Mesendoderm (in vitro differentiated cells): ENCODE measurements at regions not wholly inside any gene's neighbourhood (a gene's known extent, or its start where the extent isn't known, plus 50 kb on each side); places are given as distances from the start of the nearest gene placed in this dataset.

Experiments used
- DNase-seq: peaks from one replicate; pipeline ENCODE4 v3.0.0; 2013
- H2AK5ac ChIP-seq: 2 replicates; pipeline ENCODE4 v1.6.1; 2013; ENCODE audit warnings: low read length, inconsistent platforms
- H2BK120ac ChIP-seq: 2 replicates; pipeline ENCODE4 v1.6.1; 2013; ENCODE audit warnings: low read depth, mild to moderate bottlenecking, low read length, moderate library complexity, mixed read lengths
- H2BK15ac ChIP-seq: replicated peaks from 2 replicates; pipeline ENCODE4 v1.6.1; 2013; ENCODE audit warnings: low read depth, mild to moderate bottlenecking, moderate library complexity
- H2BK5ac ChIP-seq: 2 replicates; pipeline ENCODE4 v1.6.1; 2013; ENCODE audit warnings: low read length, inconsistent platforms
- H3K18ac ChIP-seq: 2 replicates; pipeline ENCODE4 v1.6.1; 2013; ENCODE audit warnings: mild to moderate bottlenecking, low read length, mixed read lengths
- H3K23ac ChIP-seq: one replicate; pipeline ENCODE4 v1.6.1; 2013; ENCODE audit warnings: low read length
- H3K27ac ChIP-seq: 2 replicates; pipeline ENCODE4 v1.5.1; 2013; ENCODE audit warnings: low read depth, mild to moderate bottlenecking, inconsistent platforms, low read length, moderate library complexity
- H3K27me3 ChIP-seq: 2 replicates; pipeline ENCODE4 v1.6.1; 2013; ENCODE audit warnings: low read length, control low read depth, mild to moderate bottlenecking, inconsistent platforms; ENCODE audit not compliant: insufficient read depth, poor library complexity
- H3K36me3 ChIP-seq: 2 replicates; pipeline ENCODE4 v1.6.1; 2013; ENCODE audit warnings: low read length, inconsistent platforms; ENCODE audit not compliant: control insufficient read depth, insufficient read depth
- H3K4ac ChIP-seq: one replicate; pipeline ENCODE4 v1.6.1; 2013; ENCODE audit warnings: low read depth, mild to moderate bottlenecking, low read length, moderate library complexity
- H3K4me1 ChIP-seq: 2 replicates; pipeline ENCODE4 v1.6.1; 2013; ENCODE audit warnings: low read depth, low read length, inconsistent platforms; ENCODE audit not compliant: control insufficient read depth
- H3K4me2 ChIP-seq: 2 replicates; pipeline ENCODE4 v1.6.1; 2013; ENCODE audit warnings: low read length
- H3K4me3 ChIP-seq: 2 replicates; pipeline ENCODE4 v1.5.1; 2013; ENCODE audit warnings: mild to moderate bottlenecking, low read length
- H3K56ac ChIP-seq: one replicate; pipeline ENCODE4 v1.6.1; 2013; ENCODE audit warnings: low read length
- H3K79me1 ChIP-seq: 2 replicates; pipeline ENCODE4 v1.6.1; 2013; ENCODE audit warnings: low read length, inconsistent platforms
- H3K79me2 ChIP-seq: 2 replicates; pipeline ENCODE4 v1.6.1; 2013; ENCODE audit warnings: mild to moderate bottlenecking, low read length; ENCODE audit not compliant: control insufficient read depth, insufficient read depth
- H3K9ac ChIP-seq: 2 replicates; pipeline ENCODE4 v1.6.1; 2013; ENCODE audit warnings: low read length, inconsistent platforms
- H4K5ac ChIP-seq: one replicate; pipeline ENCODE4 v1.6.1; 2013; ENCODE audit warnings: low read length
- H4K8ac ChIP-seq: one replicate; pipeline ENCODE4 v1.6.1; 2013; ENCODE audit warnings: low read depth, mild to moderate bottlenecking, control low read depth, low read length, moderate library complexity
- WGBS: extraction: QIAGEN DNeasy Blood & Tissue Kit; methylation state at CpG from one replicate; pipeline ENCODE4 v1.1.7; 2013; ENCODE audit warnings: low lambda C conversion rate, missing lambda C conversion rate; ENCODE audit not compliant: insufficient coverage; ENCODE audit errors: extremely low coverage; 5-methylcytosine and 5-hydroxymethylcytosine counted together

DNA sequence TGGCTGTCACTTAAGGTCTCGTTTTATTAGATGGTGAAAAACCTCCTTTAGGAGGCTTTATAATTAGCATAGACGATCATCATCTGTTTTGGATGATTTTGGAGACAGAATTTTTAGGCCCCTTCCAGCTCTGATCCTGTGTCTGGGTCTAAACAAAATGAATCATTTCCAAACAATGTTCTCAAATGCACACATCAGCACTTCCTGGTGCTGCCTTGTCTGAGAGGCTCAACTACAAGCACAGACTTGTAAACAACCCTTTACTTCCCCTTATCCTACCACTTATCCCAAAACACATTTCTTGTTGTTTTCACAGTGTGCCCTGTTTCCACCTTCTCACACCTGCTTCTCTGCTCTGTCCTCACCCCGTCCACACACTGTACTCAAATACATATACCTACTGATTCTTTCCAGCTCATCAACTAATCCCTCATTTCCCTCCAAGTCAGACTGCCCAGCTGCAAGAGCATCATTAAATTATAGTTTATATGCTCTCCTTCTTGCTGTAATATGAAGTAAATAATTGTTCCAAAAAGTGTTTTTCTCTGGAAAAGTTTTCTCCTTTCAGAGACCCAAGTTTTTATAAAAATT is 71.2 kb upstream of the COL3A1 start:
- H3K27ac ChIP-seq: no peak overlapping the region
- H3K4me2 ChIP-seq: no peak overlapping the region
- no peaks in the 10 kb centered on the region for H3K79me2 ChIP-seq
- no peaks in the 10 kb centered on the region for H3K27me3 ChIP-seq
- H3K56ac ChIP-seq: no peak overlapping the region
- H4K8ac ChIP-seq: no peak overlapping the region
- WGBS: no CpG with 5 or more reads among the region's 3 CpGs
- no peak overlapping the region for H3K4ac ChIP-seq
- no peak overlapping the region for H3K23ac ChIP-seq
- H3K18ac ChIP-seq: no peak overlapping the region
- H3K4me3 ChIP-seq: no peak overlapping the region
- H2BK15ac ChIP-seq: no peak overlapping the region
- H4K5ac ChIP-seq: no peak overlapping the region
- H3K4me1 ChIP-seq: no peaks in the 10 kb centered on the region
- H2BK120ac ChIP-seq: no peak overlapping the region
- no peaks in the 10 kb centered on the region for H3K36me3 ChIP-seq
- no peaks in the 10 kb centered on the region for H3K79me1 ChIP-seq
- no peak overlapping the region for H2AK5ac ChIP-seq
- H3K9ac ChIP-seq: no peak overlapping the region
- no peak overlapping the region for H2BK5ac ChIP-seq
- no peak for DNase-seq

DNA sequence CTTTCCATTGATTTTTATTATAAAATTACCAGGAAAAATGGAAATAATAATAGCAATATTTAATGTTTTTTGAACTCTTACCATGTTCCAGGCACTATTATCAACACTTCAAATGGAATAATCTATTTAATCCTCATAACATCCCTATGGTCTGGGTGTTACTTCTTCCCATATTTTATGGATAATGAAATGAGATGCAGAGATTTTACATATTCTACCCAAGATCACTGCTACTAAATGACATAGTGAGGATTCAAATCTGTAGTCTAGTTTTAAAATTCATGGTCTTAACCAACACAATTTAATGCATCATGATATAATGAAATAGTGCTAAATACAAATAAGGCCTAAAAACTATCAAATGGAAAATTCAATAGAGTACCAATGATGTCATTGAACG is 70.4 kb upstream of the COL3A1 start:
- H3K79me2 ChIP-seq: no peaks in the 10 kb centered on the region
- H3K79me1 ChIP-seq: no peaks in the 10 kb centered on the region
- no peak overlapping the region for H3K23ac ChIP-seq
- no peak overlapping the region for H2BK15ac ChIP-seq
- H3K27ac ChIP-seq: no peak overlapping the region
- no peak overlapping the region for H4K8ac ChIP-seq
- DNase-seq: no peak
- no peak overlapping the region for H3K18ac ChIP-seq
- no peaks in the 10 kb centered on the region for H3K27me3 ChIP-seq
- H3K9ac ChIP-seq: no peak overlapping the region
- no peak overlapping the region for H3K4me2 ChIP-seq
- H4K5ac ChIP-seq: no peak overlapping the region
- no CpG with 5 or more reads among the region's 1 CpG for WGBS
- H3K36me3 ChIP-seq: no peaks in the 10 kb centered on the region
- H3K56ac ChIP-seq: no peak overlapping the region
- no peak overlapping the region for H2BK120ac ChIP-seq
- no peak overlapping the region for H2AK5ac ChIP-seq
- no peak overlapping the region for H2BK5ac ChIP-seq
- no peak overlapping the region for H3K4me3 ChIP-seq
- H3K4me1 ChIP-seq: no peaks in the 10 kb centered on the region
- H3K4ac ChIP-seq: no peak overlapping the region

DNA sequence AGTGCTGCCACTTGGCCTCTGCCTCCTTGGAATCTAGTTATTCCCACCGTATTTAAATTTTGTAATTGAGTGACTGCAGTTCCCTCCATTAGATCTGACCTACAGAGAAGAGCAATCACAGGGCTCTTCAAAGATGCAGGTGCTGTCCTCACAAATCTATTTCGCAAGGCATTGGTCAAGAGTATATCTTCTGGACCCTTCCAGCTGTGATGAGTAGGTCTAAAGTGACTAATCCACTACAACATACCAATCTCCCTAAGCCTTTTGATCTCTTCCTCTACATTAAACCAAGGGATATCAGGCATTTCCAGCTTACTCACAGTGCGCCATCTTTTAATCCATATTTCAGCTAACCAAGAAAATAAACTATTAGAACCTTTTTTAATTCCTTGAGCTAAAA is 65.1 kb upstream of the COL3A1 start:
- no peak for DNase-seq
- H3K23ac ChIP-seq: no peak overlapping the region
- no peak overlapping the region for H2AK5ac ChIP-seq
- H3K79me2 ChIP-seq: no peaks in the 10 kb centered on the region
- no peak overlapping the region for H3K4me2 ChIP-seq
- H3K18ac ChIP-seq: no peak overlapping the region
- no peaks in the 10 kb centered on the region for H3K4me1 ChIP-seq
- H3K27ac ChIP-seq: no peak overlapping the region
- no peaks in the 10 kb centered on the region for H3K79me1 ChIP-seq
- H3K56ac ChIP-seq: no peak overlapping the region
- no peaks in the 10 kb centered on the region for H3K36me3 ChIP-seq
- H3K4ac ChIP-seq: no peak overlapping the region
- WGBS: no CpG with 5 or more reads among the region's 3 CpGs
- no peak overlapping the region for H3K4me3 ChIP-seq
- H2BK15ac ChIP-seq: no peak overlapping the region
- no peak overlapping the region for H4K5ac ChIP-seq
- H3K27me3 ChIP-seq: no peaks in the 10 kb centered on the region
- no peak overlapping the region for H4K8ac ChIP-seq
- no peak overlapping the region for H2BK120ac ChIP-seq
- no peak overlapping the region for H2BK5ac ChIP-seq
- H3K9ac ChIP-seq: no peak overlapping the region

DNA sequence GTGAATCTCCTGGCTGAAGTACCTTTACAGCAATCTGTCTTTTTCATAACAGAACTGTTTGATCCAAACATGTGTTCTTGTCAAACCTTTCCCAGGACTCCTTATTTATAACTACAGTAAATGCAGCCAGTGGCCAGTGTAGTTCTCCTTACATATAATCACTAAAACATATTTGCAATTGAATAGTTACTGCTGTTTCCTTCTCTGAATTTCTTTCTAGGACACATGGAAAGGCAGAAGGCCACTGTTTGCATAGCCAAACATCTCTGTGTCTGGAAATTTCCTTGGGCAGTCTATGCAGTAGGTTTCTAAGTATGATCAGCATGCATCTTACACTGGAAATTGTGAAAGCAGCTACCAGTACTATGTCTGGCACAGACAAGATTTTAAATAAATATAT is 57.4 kb upstream of the COL3A1 start:
- no peak for DNase-seq
- no peaks in the 10 kb centered on the region for H3K36me3 ChIP-seq
- H3K4me1 ChIP-seq: no peaks in the 10 kb centered on the region
- no peak overlapping the region for H2BK5ac ChIP-seq
- no peaks in the 10 kb centered on the region for H3K79me2 ChIP-seq
- no peak overlapping the region for H2BK15ac ChIP-seq
- H4K5ac ChIP-seq: no peak overlapping the region
- no peaks in the 10 kb centered on the region for H3K27me3 ChIP-seq
- no peak overlapping the region for H3K9ac ChIP-seq
- H3K23ac ChIP-seq: no peak overlapping the region
- no peak overlapping the region for H3K27ac ChIP-seq
- no peak overlapping the region for H2BK120ac ChIP-seq
- no peak overlapping the region for H3K4ac ChIP-seq
- no peak overlapping the region for H3K4me3 ChIP-seq
- no peak overlapping the region for H3K18ac ChIP-seq
- H3K79me1 ChIP-seq: no peaks in the 10 kb centered on the region
- no peak overlapping the region for H3K56ac ChIP-seq
- H3K4me2 ChIP-seq: no peak overlapping the region
- H2AK5ac ChIP-seq: no peak overlapping the region
- no peak overlapping the region for H4K8ac ChIP-seq

DNA sequence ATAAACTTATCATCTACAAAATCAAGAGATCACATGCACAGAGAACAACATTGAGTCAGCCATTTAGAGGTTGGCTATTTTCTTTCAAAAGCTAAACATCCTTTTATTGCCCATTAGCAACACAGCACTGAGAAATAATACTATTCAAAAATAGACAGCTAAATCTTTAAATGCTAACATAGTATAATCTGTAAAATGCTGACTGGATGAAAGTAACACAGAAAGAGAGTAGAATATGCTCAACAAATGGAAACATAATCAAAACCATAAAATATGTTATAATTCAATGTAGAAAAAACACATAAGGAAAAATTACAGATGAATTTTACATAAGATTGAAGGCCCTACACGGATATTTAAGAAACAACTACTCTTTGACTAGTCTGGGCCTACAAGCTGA is 56.5 kb upstream of the COL3A1 start:
- H3K4me3 ChIP-seq: no peak overlapping the region
- no peak overlapping the region for H2BK5ac ChIP-seq
- no peaks in the 10 kb centered on the region for H3K27me3 ChIP-seq
- H3K23ac ChIP-seq: no peak overlapping the region
- DNase-seq: no peak
- WGBS: no CpG with 5 or more reads among the region's 1 CpG
- H3K36me3 ChIP-seq: no peaks in the 10 kb centered on the region
- no peak overlapping the region for H3K18ac ChIP-seq
- H2BK120ac ChIP-seq: no peak overlapping the region
- H2BK15ac ChIP-seq: no peak overlapping the region
- no peaks in the 10 kb centered on the region for H3K79me2 ChIP-seq
- H3K79me1 ChIP-seq: no peaks in the 10 kb centered on the region
- H3K4me2 ChIP-seq: no peak overlapping the region
- H3K27ac ChIP-seq: no peak overlapping the region
- no peak overlapping the region for H4K5ac ChIP-seq
- no peak overlapping the region for H3K4ac ChIP-seq
- H3K9ac ChIP-seq: no peak overlapping the region
- H3K4me1 ChIP-seq: no peaks in the 10 kb centered on the region
- no peak overlapping the region for H3K56ac ChIP-seq
- no peak overlapping the region for H4K8ac ChIP-seq
- no peak overlapping the region for H2AK5ac ChIP-seq

DNA sequence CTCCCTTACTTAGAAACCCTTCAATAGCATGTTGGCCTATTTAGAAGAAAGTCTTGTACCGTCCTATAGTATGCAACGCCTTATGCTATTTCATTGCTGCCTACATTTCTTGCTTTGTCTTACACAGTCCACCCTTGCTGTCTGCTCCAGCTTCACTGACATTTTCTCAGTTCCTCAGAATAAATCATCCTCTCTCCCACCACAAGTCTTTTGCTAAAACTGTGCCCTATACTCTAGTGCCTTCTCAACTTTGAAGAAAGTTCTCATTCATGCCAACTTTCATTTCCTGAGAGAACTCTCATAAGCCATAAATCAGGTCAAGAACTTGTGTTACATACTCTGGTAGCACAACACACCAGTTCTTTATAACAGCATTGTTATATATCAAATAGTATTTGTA is 54.3 kb upstream of the COL3A1 start:
- H3K4me1 ChIP-seq: no peaks in the 10 kb centered on the region
- H3K36me3 ChIP-seq: no peaks in the 10 kb centered on the region
- H3K4me2 ChIP-seq: no peak overlapping the region
- no peak overlapping the region for H2BK5ac ChIP-seq
- H3K56ac ChIP-seq: no peak overlapping the region
- no peak overlapping the region for H3K18ac ChIP-seq
- no peak overlapping the region for H2BK120ac ChIP-seq
- no peaks in the 10 kb centered on the region for H3K79me1 ChIP-seq
- no peak overlapping the region for H3K27ac ChIP-seq
- H3K9ac ChIP-seq: no peak overlapping the region
- no peak overlapping the region for H3K4me3 ChIP-seq
- no peaks in the 10 kb centered on the region for H3K27me3 ChIP-seq
- no CpG with 5 or more reads among the region's 2 CpGs for WGBS
- no peak overlapping the region for H4K8ac ChIP-seq
- no peak overlapping the region for H3K4ac ChIP-seq
- no peak overlapping the region for H4K5ac ChIP-seq
- H2BK15ac ChIP-seq: no peak overlapping the region
- no peak overlapping the region for H2AK5ac ChIP-seq
- DNase-seq: no peak
- no peak overlapping the region for H3K23ac ChIP-seq
- no peaks in the 10 kb centered on the region for H3K79me2 ChIP-seq
